Pancreas (tissue), 10 donors: ENCODE measurements at regions not wholly inside any gene's neighbourhood (a gene's known extent, or its start where the extent isn't known, plus 50 kb on each side); places are given as distances from the start of the nearest gene placed in this dataset.

ENCODE experiments used
- ATAC-seq, 4 donors: fragments of 200-7000 bp; cut with Tn5 transposase; one replicate each; pipeline versions ENCODE4 v1.8.0 to v1.9.1; 2020; ENCODE audit warnings: mild to moderate bottlenecking in 4 of 4, moderate library complexity in 4 of 4
- DNase-seq, 6 donors: peaks; one replicate each; pipeline ENCODE4 v3.0.0-alpha.2; 2020
- FAIRE-seq: peaks from 2 replicates; lab custom pipeline; 2012; peaks lifted over from hg19 to GRCh38; lab: Jason Lieb, UNC
- H3K27ac ChIP-seq, 4 donors: fragments of 200-600 bp; sonication (generic); 1 replicate in 3 of 4; 2 replicates in 1 of 4; pipeline versions ENCODE4 v1.5.0 to v1.8.0; 2020
- H3K27me3 ChIP-seq, 4 donors: fragments of 200-600 bp; one replicate each; pipeline ENCODE4 v1.8.0; 2021
- H3K36me3 ChIP-seq, 3 donors: fragments of 200-600 bp; sonication (generic) in 1 of 3; one replicate each; pipeline versions ENCODE4 v1.5.0 to v1.8.0; 2020 to 2021
- H3K4me1 ChIP-seq, 3 donors: fragments of 200-600 bp; one replicate each; pipeline ENCODE4 v1.8.0; 2021
- H3K4me3 ChIP-seq, 4 donors: fragments of 200-600 bp; sonication (generic) in 2 of 4; one replicate each; pipeline versions ENCODE4 v1.5.0 to v1.8.0; 2020 to 2021
- H3K9me3 ChIP-seq, 4 donors: fragments of 200-600 bp; one replicate each; pipeline ENCODE4 v1.8.0; 2021
- CTCF ChIP-seq, 4 donors: fragments of 200-600 bp; sonication (generic) in 3 of 4; IDR thresholded peaks; one replicate each; pipeline versions ENCODE4 v1.5.0 to v1.8.0; 2021; ENCODE audit warnings: antibody characterized with exemption in 4 of 4
- WGBS, 2 donors: extraction: QIAGEN DNeasy Blood & Tissue Kit; methylation state at CpG; one replicate each; pipeline ENCODE4 v1.1.7; 2013; 5-methylcytosine and 5-hydroxymethylcytosine counted together
- intact Hi-C, 3 donors: fragments of 100-400 bp; cut with DNase I; formaldehyde crosslinking; loops; one replicate each; pipeline versions ENCODE4 v1.11.1 to v1.14.2; 2022
- donor health status: healthy with polysubstance abuse.
- donor health status: DM: no; HTN: no; CAD: no; lungs with moderate emphysema.
- donor health status: DM: no; HTN: no; CAD: no.
- donor health status: control.
- donor health status: control.
- donor health status: Bipolar disorder and iron deficiency.
- donor health status: DM: yes; HTN: yes; CAD: no.
- donor health status: DM: no; HTN: no; CAD: no.
- donor health status: DM: no; HTN: no; CAD: no.
- donor health status: DM: yes; HTN: yes; CAD: no.

DNA sequence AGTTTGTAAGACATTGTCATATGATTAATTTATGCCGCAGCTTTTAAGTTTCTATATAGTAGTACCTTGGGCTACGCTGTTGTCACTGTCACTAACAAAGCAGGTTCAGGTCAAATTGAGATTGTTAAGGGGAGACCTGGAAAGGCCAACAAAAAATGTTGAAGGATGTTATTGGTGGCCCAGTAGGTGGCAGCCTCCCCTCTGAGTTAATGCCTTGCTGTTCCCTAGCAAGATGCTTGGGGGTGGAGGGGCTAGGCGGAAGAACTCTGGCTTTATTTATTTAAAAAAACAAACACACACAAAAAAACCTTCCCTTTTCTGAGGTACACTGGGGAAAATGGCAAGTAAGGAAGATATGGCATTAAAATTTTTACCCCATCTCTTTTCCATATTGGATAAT, 128.3 kb upstream of the ATP5MC3 start:
- no peak for ATAC-seq
- Histone ChIP-seq H3K36me3 (no peaks in the 10 kb centered on the region), H3K27me3 (no peaks in the 10 kb centered on the region), H3K9me3 (no peaks in the 10 kb centered on the region), H3K27ac (no peak overlapping the region), H3K4me1 (no peaks in the 10 kb centered on the region), H3K4me3 (no peak overlapping the region)
- no peak for FAIRE-seq
- TF ChIP-seq CTCF (IDR thresholded peaks at IDR 0.05), result no peak
- WGBS, 2 donors, result 42 to 59% methylated on average over 3 of the region's 3 CpGs
- no peak for DNase-seq
- intact Hi-C loops, result no loop called here

DNA sequence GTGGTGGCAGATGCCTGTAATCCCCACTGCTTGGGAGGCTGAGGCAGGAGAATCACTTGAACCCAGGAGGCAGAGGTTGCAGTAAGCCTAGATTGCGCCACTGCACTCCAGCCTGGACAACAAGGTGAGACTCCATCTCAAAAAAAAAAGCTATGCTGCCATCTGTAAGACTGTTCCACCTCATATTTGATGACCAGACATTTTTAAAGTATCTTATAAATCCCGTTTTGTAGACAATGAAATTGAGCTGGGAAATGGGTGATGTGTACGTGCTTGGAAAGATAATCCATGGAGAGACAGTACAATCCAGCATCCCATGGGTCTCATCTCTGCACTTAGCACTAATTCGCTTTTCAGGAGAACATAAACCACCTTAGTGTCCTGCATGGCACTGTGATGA, 126.5 kb upstream of the ATP5MC3 start:
- FAIRE-seq, result no peak
- intact Hi-C loops, result no loop called here
- Histone ChIP-seq H3K27ac (no peak overlapping the region), H3K27me3 (no peaks in the 10 kb centered on the region), H3K4me1 (no peaks in the 10 kb centered on the region), H3K4me3 (no peak overlapping the region), H3K36me3 (no peaks in the 10 kb centered on the region), H3K9me3 (no peaks in the 10 kb centered on the region)
- 58 to 68% methylated on average over 4 of the region's 4 CpGs for WGBS, 2 donors
- TF ChIP-seq CTCF (IDR thresholded peaks at IDR 0.05), result no peak
- ATAC-seq, result no peak
- no peak for DNase-seq

DNA sequence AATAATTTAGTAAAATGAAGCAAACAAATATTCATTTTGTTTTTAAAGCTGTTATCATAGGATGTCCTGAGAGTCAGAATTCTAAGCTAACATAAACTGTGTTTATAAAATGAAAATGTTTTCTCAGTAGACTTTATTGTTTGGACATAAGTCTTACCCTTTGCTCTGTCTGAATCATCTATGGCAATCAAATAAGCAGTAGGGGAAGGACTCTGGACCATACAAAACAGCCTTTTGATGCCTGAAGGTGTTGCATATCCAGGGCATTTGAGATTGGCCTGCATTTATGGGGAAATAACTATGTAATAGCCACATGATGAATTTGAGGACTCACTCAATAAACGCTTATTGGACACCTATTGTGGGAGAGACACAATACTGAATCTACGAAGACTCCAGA, 123.0 kb upstream of the ATP5MC3 start:
- DNase-seq, result no peak
- intact Hi-C loops, result no loop called here
- 83 to 90% methylated on average over 2 of the region's 2 CpGs for WGBS, 2 donors
- no peak for ATAC-seq
- no peak for FAIRE-seq
- Histone ChIP-seq H3K36me3 (no peaks in the 10 kb centered on the region), H3K4me3 (no peak overlapping the region), H3K27ac (no peak overlapping the region), H3K9me3 (no peaks in the 10 kb centered on the region), H3K27me3 (no peaks in the 10 kb centered on the region), H3K4me1 (no peaks in the 10 kb centered on the region)
- no peak for TF ChIP-seq CTCF (IDR thresholded peaks at IDR 0.05)

GRCh38 chr2:175293776-175294175, 112.3 kb upstream of the ATP5MC3 start:
- FAIRE-seq (no peak), DNase-seq (no peak), ATAC-seq (no peak)
- Histone ChIP-seq H3K4me1 (no peaks in the 10 kb centered on the region), H3K4me3 (no peak overlapping the region), H3K9me3 (no peaks in the 10 kb centered on the region), H3K27ac (no peak overlapping the region), H3K36me3 (no peaks in the 10 kb centered on the region), H3K27me3 (peaks cover 0 to 7% (median 0%) of the 10 kb centered on the region in 4 donors)
- intact Hi-C loops, result no loop called here
- WGBS, 2 donors, result 38 to 39% methylated on average over 4 of the region's 4 CpGs
- TF ChIP-seq CTCF (IDR thresholded peaks at IDR 0.05), result no peak

GRCh38 chr2:175293195-175293594, 111.7 kb upstream of the ATP5MC3 start:
- H3K4me3 ChIP-seq, result no peak overlapping the region
- no peak overlapping the region for H3K27ac ChIP-seq
- 69 to 75% methylated on average over 3 of the region's 3 CpGs for WGBS, 2 donors
- H3K27me3 ChIP-seq, result peaks cover 0 to 11% (median 0%) of the 10 kb centered on the region in 4 donors
- no peaks in the 10 kb centered on the region for H3K36me3 ChIP-seq
- ATAC-seq (no peak), FAIRE-seq (no peak), DNase-seq (no peak)
- no peaks in the 10 kb centered on the region for H3K4me1 ChIP-seq
- TF ChIP-seq CTCF (IDR thresholded peaks at IDR 0.05), result no peak
- no peaks in the 10 kb centered on the region for H3K9me3 ChIP-seq
- intact Hi-C loops, result no loop called here
